Hematopoietic multipotent progenitor cell (in vitro differentiated cells): ENCODE measurements at regions not wholly inside any gene's neighbourhood (a gene's known extent, or its start where the extent isn't known, plus 50 kb on each side); places are given as distances from the start of the nearest gene placed in this dataset.
A peak's percentile ranks its signal among the peaks of the same experiment; 100 is the strongest.

Experiments
- DNase-seq, 3 donors: peaks; one replicate each; pipeline ENCODE4 v3.0.0-alpha.2; 2011 to 2015; ENCODE audit warnings: low read depth in 2 of 3, low spot score in 2 of 3

- peak in 2 of 3 donors; percentile 6 to 42 for DNase-seq
Measured at GRCh38 chr5:142386137-142387023, 61.6 kb upstream of the SPRY4 start.

DNA sequence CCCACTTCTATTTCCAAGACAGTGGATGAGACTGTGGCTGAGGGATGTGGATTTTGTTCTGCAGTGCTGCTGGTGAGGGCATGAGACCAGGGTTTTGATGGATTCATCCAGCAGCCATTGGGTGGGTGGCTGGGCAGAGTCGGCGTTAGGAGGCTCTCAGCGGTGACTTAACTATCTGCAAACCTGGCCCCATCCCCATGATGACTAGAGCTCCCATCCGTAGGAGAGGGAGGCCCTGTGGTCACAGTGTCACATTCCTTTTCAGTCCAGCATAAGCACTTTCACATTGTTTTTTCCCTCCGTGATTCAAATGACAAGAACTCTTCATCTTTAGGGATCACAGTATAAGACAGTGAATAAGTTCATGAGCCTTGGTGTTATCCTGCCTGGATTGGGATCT is 60.4 kb upstream of the SPRY4 start:
- no peak for DNase-seq

DNA sequence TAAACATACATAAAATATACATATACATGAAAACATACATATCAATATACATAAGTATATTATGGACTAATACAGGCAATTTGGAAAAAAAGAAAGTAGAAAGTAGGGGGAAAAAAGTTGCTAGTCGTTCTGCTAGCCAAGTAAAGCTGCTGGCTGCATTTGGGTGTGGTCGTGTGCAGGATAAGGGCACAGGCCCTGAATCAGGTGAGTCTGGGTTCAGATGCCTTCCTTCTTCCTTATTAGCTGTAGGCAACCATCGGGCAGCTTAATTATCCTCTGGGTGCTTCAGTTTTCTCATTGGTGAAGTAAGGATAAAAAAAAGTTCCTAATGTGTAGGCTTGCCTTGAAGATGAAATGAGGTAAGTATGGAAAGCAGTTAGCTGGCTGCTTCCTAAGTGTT is 59.2 kb upstream of the SPRY4 start:
- DNase-seq = no peak

DNA sequence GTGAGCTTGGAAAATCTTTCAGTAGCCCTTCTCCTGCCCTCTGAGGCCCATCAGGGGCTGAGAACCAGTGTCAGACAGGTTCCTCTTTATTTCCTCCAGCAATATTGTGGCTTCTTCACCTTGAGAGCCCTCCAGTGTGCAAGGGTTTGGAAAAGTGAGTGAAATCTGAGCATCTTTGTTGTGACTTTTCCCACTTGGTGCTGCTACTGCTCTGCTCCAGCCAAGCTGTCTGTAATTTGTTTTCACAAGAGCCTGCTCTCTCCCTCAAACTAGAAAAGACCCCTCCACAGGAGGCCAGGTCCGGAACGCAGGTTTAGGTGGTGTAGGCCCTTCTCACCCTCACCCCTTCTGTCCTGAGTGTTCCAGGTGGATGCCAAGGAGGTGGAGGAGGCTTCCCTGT is 57.4 kb upstream of the SPRY4 start:
- no peak for DNase-seq

GRCh38 chr5:142378737-142379634 is 54.2 kb upstream of the SPRY4 start:
- DNase-seq = no peak

DNA sequence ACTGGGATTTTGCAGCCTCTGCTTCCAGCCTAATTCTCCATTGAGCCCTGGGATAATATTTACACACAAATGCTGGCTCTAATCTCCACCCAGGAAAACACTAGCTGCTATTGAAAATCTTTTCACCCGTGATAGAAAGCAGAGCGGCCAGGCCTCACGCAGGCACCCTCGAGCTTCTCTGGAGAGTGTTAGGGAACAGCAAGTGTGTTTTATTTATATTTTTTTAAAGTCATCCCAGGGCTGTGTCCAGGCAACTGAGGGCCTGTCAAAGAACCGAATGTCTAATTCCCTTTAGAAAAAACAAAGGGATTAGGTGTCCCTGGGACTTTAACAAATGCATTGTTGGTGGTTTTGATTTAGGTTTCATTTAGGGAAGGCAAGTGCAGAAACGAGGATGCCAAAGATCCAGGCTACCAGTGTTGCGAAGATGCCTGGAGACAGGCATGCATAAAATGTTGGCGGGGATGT is 51.2 kb upstream of the SPRY4 start:
- DNase-seq = no peak
